ENCODE measurements at regions not wholly inside any gene's neighbourhood (a gene's known extent, or its start where the extent isn't known, plus 50 kb on each side); places are given as distances from the start of the nearest gene placed in this dataset.

DNA sequence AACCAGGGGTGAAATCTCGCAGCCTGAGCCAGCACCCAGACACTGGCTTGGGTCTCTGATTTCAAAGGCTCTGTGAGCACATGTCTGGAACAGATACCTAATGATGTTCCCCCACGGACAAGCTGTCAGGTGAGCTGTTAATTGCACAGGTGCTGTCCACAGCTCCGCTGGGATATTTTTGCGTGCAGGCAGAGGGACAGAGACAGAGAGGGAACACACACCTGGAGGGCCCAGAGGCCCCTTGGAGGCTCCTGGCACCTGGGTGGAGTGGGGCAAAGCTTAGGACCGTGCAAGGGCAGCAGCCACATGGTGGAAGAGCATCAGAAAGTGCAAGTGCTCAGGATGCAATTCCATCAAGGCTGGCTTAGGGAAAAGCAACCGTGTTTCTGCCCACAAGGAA is 57.3 kb downstream of the ARL6IP4 start:
- TF ChIP-seq MAX (IDR thresholded peaks at IDR 0.05): no peak
- TF ChIP-seq YY1 (IDR thresholded peaks at IDR 0.05; ENCODE audit: extremely low read depth, insufficient replicate concordance, low read depth, low read length): no peak
- no peak for TF ChIP-seq EZH2 (IDR thresholded peaks at IDR 0.05)
- TF ChIP-seq SIN3A (IDR thresholded peaks at IDR 0.05; ENCODE audit: low read depth): no peak
- TF ChIP-seq FOSL1 (IDR thresholded peaks at IDR 0.05; ENCODE audit: low read depth): no peak
- TF ChIP-seq, protein P1, sequence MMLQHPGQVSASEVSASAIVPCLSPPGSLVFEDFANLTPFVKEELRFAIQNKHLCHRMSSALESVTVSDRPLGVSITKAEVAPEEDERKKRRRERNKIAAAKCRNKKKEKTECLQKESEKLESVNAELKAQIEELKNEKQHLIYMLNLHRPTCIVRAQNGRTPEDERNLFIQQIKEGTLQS (IDR thresholded peaks at IDR 0.05): no peak
- no peak for TF ChIP-seq JUND (IDR thresholded peaks at IDR 0.05)
- TF ChIP-seq POLR2A (IDR thresholded peaks at IDR 0.05; ENCODE audit: borderline replicate concordance, extremely low read depth, insufficient read depth, insufficient read length): no peak

DNA sequence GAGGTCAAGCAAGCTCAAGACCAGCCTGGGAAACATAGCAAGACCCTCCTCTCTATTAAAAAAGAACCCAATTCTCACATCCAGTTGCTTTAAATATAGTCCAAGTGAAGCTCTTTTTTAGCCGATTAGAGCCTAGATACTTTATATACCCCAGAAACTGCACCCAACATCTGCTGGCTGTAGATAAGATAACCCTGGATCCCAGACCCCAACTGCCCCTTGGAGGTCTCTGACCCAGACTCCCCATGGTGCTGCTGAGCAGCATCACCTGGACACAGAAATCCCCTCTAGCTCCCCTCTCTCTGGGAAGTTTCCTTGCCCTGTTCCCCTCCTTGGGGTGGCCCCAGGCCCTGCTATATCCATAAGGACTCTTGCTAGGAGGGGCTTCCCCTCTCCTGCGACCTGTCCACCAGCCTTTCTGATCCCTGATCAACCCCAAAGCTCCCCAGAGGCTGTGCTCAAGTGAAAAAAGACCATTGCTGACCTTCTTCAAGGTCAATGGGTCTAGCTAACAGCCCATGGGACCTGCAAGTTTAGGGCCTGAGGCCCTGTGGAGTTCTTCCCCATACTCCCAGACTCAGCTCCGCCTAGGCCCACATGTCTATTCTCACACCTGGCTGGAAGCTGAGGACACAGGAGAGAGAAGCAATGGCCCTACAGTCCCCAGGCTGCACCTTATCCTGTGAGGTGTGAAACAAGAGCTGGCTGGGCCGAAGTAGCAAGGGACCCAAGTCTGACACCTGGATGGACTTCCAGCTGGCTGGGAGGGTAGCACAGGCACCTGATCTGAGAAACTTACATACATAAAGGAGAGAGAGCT is 56.2 kb downstream of the ARL6IP4 start:
- no peak overlapping the region for H2AFZ ChIP-seq (ENCODE audit: low read depth, low read length, poor library complexity, severe bottlenecking)
- POLR2A ChIA-PET: no interaction called here
- no peak for DNase-seq (ENCODE audit: low read depth, low spot score)
- ATAC-seq: no peak
- H3K27ac ChIP-seq (ENCODE audit: low read depth, low read length): no peak overlapping the region
- H4K20me1 ChIP-seq (ENCODE audit: insufficient read depth): no peaks in the 10 kb centered on the region
- intact Hi-C loops (cut with micrococcal nuclease): no loop called here
- TF ChIP-seq POLR2A (IDR thresholded peaks at IDR 0.05; ENCODE audit: borderline replicate concordance, extremely low read depth, insufficient read depth, insufficient read length) (no peak), FOSL1 (IDR thresholded peaks at IDR 0.05; ENCODE audit: low read depth) (no peak), ZFX (IDR thresholded peaks at IDR 0.05) (no peak), JUND (IDR thresholded peaks at IDR 0.05) (no peak), SP1 (IDR thresholded peaks at IDR 0.05; ENCODE audit: low read depth) (no peak), EZH2 (IDR thresholded peaks at IDR 0.05) (no peak)
- TF ChIP-seq, protein P2, sequence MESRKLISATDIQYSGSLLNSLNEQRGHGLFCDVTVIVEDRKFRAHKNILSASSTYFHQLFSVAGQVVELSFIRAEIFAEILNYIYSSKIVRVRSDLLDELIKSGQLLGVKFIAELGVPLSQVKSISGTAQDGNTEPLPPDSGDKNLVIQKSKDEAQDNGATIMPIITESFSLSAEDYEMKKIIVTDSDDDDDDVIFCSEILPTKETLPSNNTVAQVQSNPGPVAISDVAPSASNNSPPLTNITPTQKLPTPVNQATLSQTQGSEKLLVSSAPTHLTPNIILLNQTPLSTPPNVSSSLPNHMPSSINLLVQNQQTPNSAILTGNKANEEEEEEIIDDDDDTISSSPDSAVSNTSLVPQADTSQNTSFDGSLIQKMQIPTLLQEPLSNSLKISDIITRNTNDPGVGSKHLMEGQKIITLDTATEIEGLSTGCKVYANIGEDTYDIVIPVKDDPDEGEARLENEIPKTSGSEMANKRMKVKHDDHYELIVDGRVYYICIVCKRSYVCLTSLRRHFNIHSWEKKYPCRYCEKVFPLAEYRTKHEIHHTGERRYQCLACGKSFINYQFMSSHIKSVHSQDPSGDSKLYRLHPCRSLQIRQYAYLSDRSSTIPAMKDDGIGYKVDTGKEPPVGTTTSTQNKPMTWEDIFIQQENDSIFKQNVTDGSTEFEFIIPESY (IDR thresholded peaks at IDR 0.05; ENCODE audit: extremely low read depth, insufficient replicate concordance, low read length): no peak
- TF ChIP-seq, protein P3, sequence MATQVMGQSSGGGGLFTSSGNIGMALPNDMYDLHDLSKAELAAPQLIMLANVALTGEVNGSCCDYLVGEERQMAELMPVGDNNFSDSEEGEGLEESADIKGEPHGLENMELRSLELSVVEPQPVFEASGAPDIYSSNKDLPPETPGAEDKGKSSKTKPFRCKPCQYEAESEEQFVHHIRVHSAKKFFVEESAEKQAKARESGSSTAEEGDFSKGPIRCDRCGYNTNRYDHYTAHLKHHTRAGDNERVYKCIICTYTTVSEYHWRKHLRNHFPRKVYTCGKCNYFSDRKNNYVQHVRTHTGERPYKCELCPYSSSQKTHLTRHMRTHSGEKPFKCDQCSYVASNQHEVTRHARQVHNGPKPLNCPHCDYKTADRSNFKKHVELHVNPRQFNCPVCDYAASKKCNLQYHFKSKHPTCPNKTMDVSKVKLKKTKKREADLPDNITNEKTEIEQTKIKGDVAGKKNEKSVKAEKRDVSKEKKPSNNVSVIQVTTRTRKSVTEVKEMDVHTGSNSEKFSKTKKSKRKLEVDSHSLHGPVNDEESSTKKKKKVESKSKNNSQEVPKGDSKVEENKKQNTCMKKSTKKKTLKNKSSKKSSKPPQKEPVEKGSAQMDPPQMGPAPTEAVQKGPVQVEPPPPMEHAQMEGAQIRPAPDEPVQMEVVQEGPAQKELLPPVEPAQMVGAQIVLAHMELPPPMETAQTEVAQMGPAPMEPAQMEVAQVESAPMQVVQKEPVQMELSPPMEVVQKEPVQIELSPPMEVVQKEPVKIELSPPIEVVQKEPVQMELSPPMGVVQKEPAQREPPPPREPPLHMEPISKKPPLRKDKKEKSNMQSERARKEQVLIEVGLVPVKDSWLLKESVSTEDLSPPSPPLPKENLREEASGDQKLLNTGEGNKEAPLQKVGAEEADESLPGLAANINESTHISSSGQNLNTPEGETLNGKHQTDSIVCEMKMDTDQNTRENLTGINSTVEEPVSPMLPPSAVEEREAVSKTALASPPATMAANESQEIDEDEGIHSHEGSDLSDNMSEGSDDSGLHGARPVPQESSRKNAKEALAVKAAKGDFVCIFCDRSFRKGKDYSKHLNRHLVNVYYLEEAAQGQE (IDR thresholded peaks at IDR 0.05; ENCODE audit: low read depth): no peak
- H3K79me2 ChIP-seq (ENCODE audit: insufficient read depth, low read length): no peaks in the 10 kb centered on the region
- no peaks in the 10 kb centered on the region for H3K9me2 ChIP-seq (ENCODE audit: insufficient read depth)
- BruUV-seq (replicated peaks): no TSS peak
- H3K9ac ChIP-seq (ENCODE audit: low read length): no peak overlapping the region
- CTCF ChIA-PET: no interaction called here
- no peaks in the 10 kb centered on the region for H3K9me3 ChIP-seq (ENCODE audit: control insufficient read depth in 1 of 2, insufficient read depth in 1 of 2, low read depth in 1 of 2, low read length in 2 of 2)
- no peaks in the 10 kb centered on the region for H3K27me3 ChIP-seq (ENCODE audit: insufficient read depth, low read length)
- H3K36me3 ChIP-seq (ENCODE audit: control insufficient read depth in 1 of 2, insufficient read depth in 2 of 2, low read length in 2 of 2): no peaks in the 10 kb centered on the region
- H3K4me1 ChIP-seq (ENCODE audit: control insufficient read depth in 1 of 2, insufficient read depth in 2 of 2, low read length in 2 of 2): no peaks in the 10 kb centered on the region
- RAD21 ChIA-PET (ENCODE audit: low non-redundant PET in 1 of 2, low total read pairs in 2 of 2, uncharacterized antibody in 2 of 2, unreplicated experiment in 2 of 2): no interaction called here
- no peak overlapping the region for H3K4me3 ChIP-seq (replicated peaks in 1 of 2; ENCODE audit: low read depth in 1 of 2, low read length in 2 of 2)
- H3K4me2 ChIP-seq (ENCODE audit: low read length): no peak overlapping the region

More for the DNA sequence above, 57.3 kb downstream of the ARL6IP4 start:
- Histone ChIP-seq H3K27me3 (ENCODE audit: insufficient read depth, low read length) (no peaks in the 10 kb centered on the region), H3K36me3 (ENCODE audit: control insufficient read depth in 1 of 2, insufficient read depth in 2 of 2, low read length in 2 of 2) (no peaks in the 10 kb centered on the region), H3K4me3 (replicated peaks in 1 of 2; ENCODE audit: low read depth in 1 of 2, low read length in 2 of 2) (no peak overlapping the region), H2AFZ (ENCODE audit: low read depth, low read length, poor library complexity, severe bottlenecking) (no peak overlapping the region), H3K79me2 (ENCODE audit: insufficient read depth, low read length) (no peaks in the 10 kb centered on the region), H4K20me1 (ENCODE audit: insufficient read depth) (no peaks in the 10 kb centered on the region), H3K9me2 (ENCODE audit: insufficient read depth) (no peaks in the 10 kb centered on the region), H3K4me1 (ENCODE audit: control insufficient read depth in 1 of 2, insufficient read depth in 2 of 2, low read length in 2 of 2) (no peaks in the 10 kb centered on the region), H3K27ac (ENCODE audit: low read depth, low read length) (no peak overlapping the region), H3K9ac (ENCODE audit: low read length) (no peak overlapping the region), H3K4me2 (ENCODE audit: low read length) (no peak overlapping the region), H3K9me3 (ENCODE audit: control insufficient read depth in 1 of 2, insufficient read depth in 1 of 2, low read depth in 1 of 2, low read length in 2 of 2) (no peaks in the 10 kb centered on the region)
- ChIA-PET CTCF (no interaction called here), RAD21 (ENCODE audit: low non-redundant PET in 1 of 2, low total read pairs in 2 of 2, uncharacterized antibody in 2 of 2, unreplicated experiment in 2 of 2) (no interaction called here), POLR2A (no interaction called here)
- intact Hi-C loops (cut with micrococcal nuclease): no loop called here
- no peak for ATAC-seq
- no TSS peak for BruUV-seq (replicated peaks)
- DNase-seq (ENCODE audit: low read depth, low spot score): no peak

Data from HCT116 (cell line).